ENCODE measurements at regions not wholly inside any gene's neighbourhood (a gene's known extent, or its start where the extent isn't known, plus 50 kb on each side); places are given as distances from the start of the nearest gene placed in this dataset.

- DNase-seq (ENCODE audit: low read depth) = no peak
These were observed 152.4 kb upstream of the CMC1 start for GRCh38 chr3:28088811-28089526.

- no peak for DNase-seq (ENCODE audit: low read depth)
These were observed 151.9 kb upstream of the CMC1 start for GRCh38 chr3:28089527-28089897.

DNA sequence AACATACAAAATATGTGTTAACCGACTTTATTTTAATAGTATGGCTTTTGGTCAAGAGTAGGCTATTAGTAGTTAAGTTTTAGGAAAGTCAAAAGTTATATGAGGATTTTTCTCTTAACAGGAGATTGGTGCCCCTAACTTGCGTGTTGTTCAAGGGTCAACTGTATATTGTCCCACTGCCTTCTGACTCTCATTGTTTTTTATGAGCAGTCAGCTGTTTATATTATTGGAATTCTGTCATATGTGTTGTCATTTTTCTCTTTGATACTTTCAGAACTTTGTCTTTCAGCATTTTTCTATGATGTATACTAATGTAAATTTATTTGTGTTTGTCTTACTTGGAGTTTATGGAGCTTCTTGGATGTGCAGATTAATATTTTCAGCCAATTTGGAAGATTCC is 142.1 kb upstream of the CMC1 start:
- DNase-seq (ENCODE audit: low read depth) = no peak

- DNase-seq (ENCODE audit: low read depth) = no peak
These were observed 139.7 kb upstream of the CMC1 start for GRCh38 chr3:28101705-28102104.

GRCh38 chr3:28103861-28104260 is 137.6 kb upstream of the CMC1 start:
- DNase-seq (ENCODE audit: low read depth) = no peak

- DNase-seq (ENCODE audit: low read depth) = no peak
These were observed 136.4 kb upstream of the CMC1 start for GRCh38 chr3:28104896-28105534.

- peak; percentile 1 for DNase-seq (ENCODE audit: low read depth)
These were observed 131.6 kb upstream of the CMC1 start for GRCh38 chr3:28109829-28110228.

GRCh38 chr3:28110869-28111268 is 130.6 kb upstream of the CMC1 start:
- DNase-seq (ENCODE audit: low read depth) = no peak

DNA sequence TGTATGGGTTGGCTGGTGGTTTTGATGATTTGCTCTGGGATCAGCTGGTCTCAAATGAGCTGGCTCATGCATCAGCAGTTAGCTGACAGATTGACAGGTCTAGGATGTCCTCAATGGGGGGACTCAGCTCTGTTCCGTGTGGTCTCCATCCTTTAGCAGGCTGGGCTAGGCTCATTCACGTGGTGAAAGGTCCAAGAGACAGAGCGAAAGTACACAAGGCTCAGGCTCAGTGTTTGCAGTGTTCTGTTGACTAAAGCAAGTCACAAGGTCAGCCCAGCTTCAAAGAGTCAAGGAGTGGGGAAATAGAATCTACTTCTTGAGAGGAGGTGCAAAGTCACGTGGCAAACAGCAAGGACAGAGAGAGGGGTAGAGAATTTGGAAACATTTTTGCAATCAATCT is 126.5 kb upstream of the CMC1 start:
- no peak for DNase-seq (ENCODE audit: low read depth)

DNA sequence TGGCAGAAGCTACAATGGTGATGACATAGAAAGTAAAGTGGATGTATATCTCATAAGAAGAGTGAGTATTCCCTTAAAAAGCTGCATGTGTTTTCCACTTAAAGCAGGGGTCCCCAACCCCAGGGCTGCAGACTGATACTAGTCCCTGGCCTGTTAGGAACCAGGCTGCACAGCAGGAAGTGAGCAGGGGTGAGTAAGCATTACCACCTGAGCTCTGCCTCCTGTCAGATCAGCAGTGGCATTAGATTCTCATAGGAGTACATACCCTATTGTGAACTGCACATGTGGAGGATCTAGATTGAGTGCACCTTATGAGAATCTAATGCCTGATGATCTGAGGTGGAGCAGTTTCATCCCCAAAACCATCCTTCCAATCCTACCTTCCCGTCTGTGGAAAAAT is 126.1 kb upstream of the CMC1 start:
- no peak for DNase-seq (ENCODE audit: low read depth)

DNA sequence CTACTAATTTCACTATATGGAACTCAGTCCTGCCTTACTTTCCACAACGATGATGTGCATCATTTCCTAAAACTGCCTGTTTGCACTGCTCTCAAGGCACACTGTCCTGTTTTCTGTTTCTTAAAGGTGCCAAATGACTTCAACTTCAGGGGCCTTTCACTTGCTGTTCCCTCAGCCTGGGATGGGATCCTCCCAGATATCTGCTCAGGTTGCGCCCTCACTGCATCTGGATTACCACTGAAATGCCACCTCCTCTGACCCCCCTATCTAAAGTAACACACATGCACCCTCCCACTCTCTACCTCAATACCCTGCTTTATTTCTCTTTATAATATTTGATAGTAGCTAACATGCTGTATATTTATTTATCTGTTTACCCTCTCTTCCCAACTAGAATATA is 123.8 kb upstream of the CMC1 start:
- DNase-seq (ENCODE audit: low read depth) = no peak

DNA sequence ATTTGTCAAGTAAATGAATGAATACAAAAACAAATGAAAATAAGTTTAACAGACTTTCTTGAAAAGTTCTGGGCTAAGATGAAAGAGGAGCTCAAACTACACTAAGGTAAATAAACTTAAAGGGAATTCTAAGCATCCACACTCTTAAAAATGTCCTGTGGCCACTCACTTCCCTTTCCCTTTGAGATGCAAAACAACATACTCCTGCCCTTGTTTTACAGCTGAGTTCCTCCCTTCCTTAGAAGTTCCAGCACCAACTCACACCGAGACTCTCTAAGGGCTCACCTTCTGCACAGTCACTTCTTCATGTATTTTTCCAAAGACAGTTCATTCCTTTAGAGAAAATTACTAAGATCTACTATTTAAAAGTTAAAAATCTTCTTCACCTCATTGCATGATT is 123.3 kb upstream of the CMC1 start:
- no peak for DNase-seq (ENCODE audit: low read depth)

GRCh38 chr3:28122227-28122626 is 119.2 kb upstream of the CMC1 start:
- DNase-seq (ENCODE audit: low read depth) = no peak

DNA sequence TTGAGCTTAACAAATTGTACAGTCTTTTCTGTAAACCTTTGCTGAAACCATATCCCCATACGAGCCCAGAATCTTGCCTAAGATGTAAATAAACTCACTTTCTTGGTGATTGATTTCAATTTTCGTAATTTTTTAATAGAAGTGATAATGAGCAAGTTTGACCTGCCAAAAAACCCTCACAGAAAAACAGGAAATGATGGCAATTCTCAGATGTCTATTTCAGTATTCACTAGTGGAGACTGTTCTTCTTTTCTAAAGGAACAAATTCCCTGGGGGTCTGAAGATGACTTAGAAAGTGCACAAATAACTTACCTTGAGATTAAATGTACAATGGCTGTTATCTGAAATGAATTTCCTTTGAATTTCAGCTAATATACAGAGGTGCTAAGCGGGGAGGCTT is 116.5 kb upstream of the CMC1 start:
- DNase-seq (ENCODE audit: low read depth) = no peak

DNA sequence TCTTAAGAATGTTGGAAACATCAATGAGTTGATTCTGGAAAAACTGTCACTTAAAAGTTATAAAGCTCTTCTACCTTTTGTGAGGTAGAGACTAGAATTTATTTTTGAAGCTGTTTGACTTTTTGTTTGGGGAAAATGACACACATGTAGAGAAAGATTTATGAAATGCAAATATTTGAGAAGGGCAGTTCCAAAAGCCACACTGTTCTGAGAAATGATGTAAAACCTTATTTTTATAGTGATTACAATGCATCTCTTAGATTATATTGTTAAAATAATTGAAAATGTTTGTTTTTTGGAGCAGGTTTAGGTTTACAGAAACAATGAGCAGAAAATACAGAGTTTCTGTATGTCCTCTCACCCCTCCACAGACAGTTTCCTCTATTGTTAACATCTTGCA is 116.1 kb upstream of the CMC1 start:
- DNase-seq (ENCODE audit: low read depth) = no peak

DNA sequence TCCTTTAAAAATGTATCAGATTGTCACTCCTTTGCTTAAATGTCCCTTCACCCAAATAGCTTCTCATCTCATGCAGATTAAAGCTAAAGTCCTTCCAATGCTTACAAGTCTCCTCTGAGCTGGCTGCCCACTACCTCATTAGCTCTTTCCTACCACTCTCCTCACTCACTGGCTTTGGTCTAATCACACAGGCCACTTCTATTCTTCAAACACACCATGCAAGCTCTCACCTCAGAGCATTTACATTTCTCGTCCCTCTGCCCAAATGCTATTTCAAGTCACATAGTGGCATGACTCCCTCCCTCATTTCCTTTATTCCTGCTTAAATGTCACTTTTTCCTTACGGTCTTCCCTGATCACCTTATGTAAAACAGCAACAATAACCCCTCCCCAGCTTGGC is 110.6 kb upstream of the CMC1 start:
- DNase-seq (ENCODE audit: low read depth) = no peak

GRCh38 chr3:28132941-28133340 is 108.5 kb upstream of the CMC1 start:
- no peak for DNase-seq (ENCODE audit: low read depth)

GRCh38 chr3:28134198-28134597 is 107.2 kb upstream of the CMC1 start:
- no peak for DNase-seq (ENCODE audit: low read depth)

DNA sequence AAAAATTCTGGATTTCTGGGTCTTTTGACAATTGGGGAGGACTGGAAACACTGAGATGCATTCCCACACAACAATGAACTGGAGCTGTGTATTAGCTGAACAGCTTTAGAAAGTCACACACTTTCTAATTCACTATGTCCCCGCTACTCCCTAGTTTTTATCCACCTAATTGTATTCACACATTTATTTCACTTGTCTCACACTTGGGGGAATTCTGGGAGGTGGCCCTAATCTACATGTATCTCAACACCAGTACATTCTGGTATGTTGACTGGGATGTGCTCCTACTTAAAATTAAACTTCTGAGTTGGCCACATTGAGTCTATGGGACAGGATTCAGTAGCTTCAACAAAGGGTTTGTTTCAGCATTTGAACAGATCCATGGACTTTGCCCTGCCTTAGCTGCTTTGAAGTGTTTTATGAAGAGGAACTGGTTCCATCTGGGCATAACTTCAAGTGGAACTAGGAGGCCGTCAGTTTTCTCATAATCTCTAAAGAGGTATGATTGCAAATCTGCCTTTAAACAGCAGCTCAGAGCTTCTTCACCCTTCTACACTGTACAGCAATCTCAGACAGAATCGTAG is 106.5 kb upstream of the CMC1 start:
- DNase-seq (ENCODE audit: low read depth) = no peak

GRCh38 chr3:28136607-28137216 is 104.7 kb upstream of the CMC1 start:
- DNase-seq (ENCODE audit: low read depth) = no peak

- no peak for DNase-seq (ENCODE audit: low read depth)
These were observed 103.3 kb upstream of the CMC1 start for GRCh38 chr3:28138043-28138610.

- no peak for DNase-seq (ENCODE audit: low read depth)
These were observed 102.1 kb upstream of the CMC1 start for GRCh38 chr3:28139288-28139687.
